RWPE1 (cell line): ENCODE measurements at regions not wholly inside any gene's neighbourhood (a gene's known extent, or its start where the extent isn't known, plus 50 kb on each side); places are given as distances from the start of the nearest gene placed in this dataset.

Source experiments
- CTCF ChIA-PET: fragments of 350-600 bp; sonication (Branson Sonifier 250); formaldehyde crosslinking; extraction: SDS; loops from one replicate; lab custom pipeline; 2021; lab: Yijun Ruan, JAX
- POLR2A ChIA-PET: fragments of 400-600 bp; formaldehyde crosslinking; extraction: SDS; loops from one replicate; lab custom pipeline; 2020; ENCODE audit warnings: antibody characterized with exemption; ENCODE audit not compliant: low non-redundant PET; lab: Yijun Ruan, JAX
- DNase-seq: peaks from one replicate; pipeline ENCODE4 v3.0.0; 2012; ENCODE audit warnings: low spot score
- H3K27ac ChIP-seq: fragments of 450-650 bp; 2 replicates; pipeline ENCODE4 v1.5.1; 2017
- CTCF ChIP-seq: fragments of 450-650 bp; conservative IDR thresholded peaks from 2 replicates; pipeline ENCODE4 v1.5.1; 2017; ENCODE audit warnings: low read depth, mild to moderate bottlenecking

DNA sequence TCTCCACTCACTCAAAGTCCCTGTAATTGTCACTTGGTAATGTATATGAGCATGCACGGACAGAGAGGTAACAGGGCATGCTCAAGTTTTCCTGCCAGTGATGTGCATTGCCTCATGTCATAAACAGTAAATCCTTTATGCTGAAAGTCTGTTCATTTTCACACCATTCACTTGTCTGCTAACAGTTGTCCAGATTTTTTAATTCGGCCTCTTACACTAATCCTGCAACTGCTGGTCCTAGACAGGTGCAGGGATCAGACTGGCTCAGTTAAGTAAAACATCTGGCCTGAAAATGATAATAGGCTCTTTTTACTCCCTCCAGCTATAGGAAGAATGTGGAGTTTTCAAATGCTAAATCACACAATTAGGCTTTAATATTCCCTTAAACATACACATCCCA, 185.4 kb upstream of the VGLL2 start:
- CTCF ChIA-PET, result no interaction called here

DNA sequence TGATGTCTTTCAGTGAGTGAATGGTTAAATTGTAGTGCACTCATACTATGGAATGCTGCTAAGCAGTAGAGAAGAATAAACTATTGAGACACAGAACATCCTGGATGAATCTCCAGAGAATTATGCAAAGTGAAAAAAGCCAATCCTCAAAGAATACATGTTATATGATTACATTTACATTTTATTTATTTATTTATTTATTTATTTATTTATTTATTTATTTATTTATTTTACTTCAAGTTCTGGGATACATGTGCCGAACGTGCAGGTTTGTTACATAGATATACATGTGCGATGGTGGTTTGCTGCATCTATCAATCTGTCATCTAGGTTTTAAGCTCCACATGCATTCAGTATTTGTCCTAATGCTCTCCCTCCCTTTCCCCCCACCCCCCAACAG, 175.8 kb upstream of the VGLL2 start:
- DNase-seq, result no peak
- POLR2A ChIA-PET, result no interaction called here
- no peak for TF ChIP-seq CTCF
- CTCF ChIA-PET, result no interaction called here
- no peak overlapping the region for H3K27ac ChIP-seq

More for the DNA sequence above, 185.4 kb upstream of the VGLL2 start:
- DNase-seq, result no peak
- no peak overlapping the region for H3K27ac ChIP-seq
- TF ChIP-seq CTCF, result no peak
- POLR2A ChIA-PET, result no interaction called here

GRCh38 chr6:117110146-117110545, 155.2 kb upstream of the VGLL2 start:
- ChIA-PET POLR2A (no interaction called here), CTCF (no interaction called here)
- H3K27ac ChIP-seq, result no peak overlapping the region
- DNase-seq, result no peak
- TF ChIP-seq CTCF, result no peak

GRCh38 chr6:117110737-117111136, 154.6 kb upstream of the VGLL2 start:
- CTCF ChIA-PET, result no interaction called here

DNA sequence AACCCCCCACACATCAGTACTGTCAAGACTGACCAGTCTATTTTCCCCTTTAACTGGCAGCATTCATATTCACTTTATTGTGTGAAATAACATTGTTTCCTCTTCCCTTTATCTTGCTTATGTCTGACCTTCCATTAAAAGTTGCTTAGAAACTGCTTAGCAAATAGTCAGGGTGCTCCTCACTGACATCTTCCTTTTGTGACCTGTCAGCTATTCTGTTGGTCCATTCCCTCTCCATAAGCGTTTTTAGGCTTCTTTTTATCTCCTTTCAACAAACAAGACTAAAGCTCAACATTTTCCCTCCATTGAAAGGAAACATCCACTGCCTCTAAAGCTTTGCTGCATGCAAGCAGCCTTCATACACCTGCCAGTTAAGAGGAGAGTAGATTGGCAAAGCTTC, 147.7 kb upstream of the VGLL2 start:
- CTCF ChIA-PET, result no interaction called here
- POLR2A ChIA-PET, result no interaction called here
- no peak overlapping the region for H3K27ac ChIP-seq
- DNase-seq, result no peak
- TF ChIP-seq CTCF, result no peak

More at GRCh38 chr6:117110737-117111136, 154.6 kb upstream of the VGLL2 start:
- no peak for DNase-seq
- no peak for TF ChIP-seq CTCF
- no peak overlapping the region for H3K27ac ChIP-seq
- POLR2A ChIA-PET, result no interaction called here

DNA sequence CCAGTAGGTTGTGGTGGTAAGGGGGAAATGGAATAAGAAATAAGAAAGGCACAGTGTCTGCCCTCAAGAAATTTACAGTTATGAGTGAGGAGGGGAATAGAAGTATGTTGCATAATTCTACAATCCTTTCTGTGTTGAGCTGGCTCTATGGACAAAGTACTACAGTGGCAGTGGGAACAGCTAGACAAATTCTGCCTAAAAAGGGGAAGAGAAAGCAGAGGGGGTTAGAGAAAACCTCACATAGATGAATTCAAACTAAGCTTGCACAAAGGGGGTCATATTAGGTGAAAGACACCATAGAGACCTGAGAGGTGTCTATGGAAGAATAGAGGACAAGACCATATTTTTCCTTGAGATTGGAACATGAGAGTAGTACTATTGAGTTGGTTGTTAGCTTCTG, 146.9 kb upstream of the VGLL2 start:
- no peak overlapping the region for H3K27ac ChIP-seq
- CTCF ChIA-PET, result no interaction called here
- POLR2A ChIA-PET, result no interaction called here
- no peak for TF ChIP-seq CTCF
- no peak for DNase-seq

- no peak overlapping the region for H3K27ac ChIP-seq
- TF ChIP-seq CTCF, result no peak
- CTCF ChIA-PET, result no interaction called here
- DNase-seq, result no peak
- POLR2A ChIA-PET, result no interaction called here
Measured at GRCh38 chr6:117126213-117126612, 139.1 kb upstream of the VGLL2 start.
